GM12873 (cell line): ENCODE measurements at regions not wholly inside any gene's neighbourhood (a gene's known extent, or its start where the extent isn't known, plus 50 kb on each side); places are given as distances from the start of the nearest gene placed in this dataset.

Experiments
- TF ChIP-seq, protein P1 (sequence below): IDR thresholded peaks from 2 replicates; pipeline ENCODE4 v1.5.1; 2012; ENCODE audit warnings: low read depth, mild to moderate bottlenecking, moderate library complexity, low read length, control low read depth; ENCODE audit not compliant: insufficient read depth; ENCODE audit errors: missing control alignments

DNA sequence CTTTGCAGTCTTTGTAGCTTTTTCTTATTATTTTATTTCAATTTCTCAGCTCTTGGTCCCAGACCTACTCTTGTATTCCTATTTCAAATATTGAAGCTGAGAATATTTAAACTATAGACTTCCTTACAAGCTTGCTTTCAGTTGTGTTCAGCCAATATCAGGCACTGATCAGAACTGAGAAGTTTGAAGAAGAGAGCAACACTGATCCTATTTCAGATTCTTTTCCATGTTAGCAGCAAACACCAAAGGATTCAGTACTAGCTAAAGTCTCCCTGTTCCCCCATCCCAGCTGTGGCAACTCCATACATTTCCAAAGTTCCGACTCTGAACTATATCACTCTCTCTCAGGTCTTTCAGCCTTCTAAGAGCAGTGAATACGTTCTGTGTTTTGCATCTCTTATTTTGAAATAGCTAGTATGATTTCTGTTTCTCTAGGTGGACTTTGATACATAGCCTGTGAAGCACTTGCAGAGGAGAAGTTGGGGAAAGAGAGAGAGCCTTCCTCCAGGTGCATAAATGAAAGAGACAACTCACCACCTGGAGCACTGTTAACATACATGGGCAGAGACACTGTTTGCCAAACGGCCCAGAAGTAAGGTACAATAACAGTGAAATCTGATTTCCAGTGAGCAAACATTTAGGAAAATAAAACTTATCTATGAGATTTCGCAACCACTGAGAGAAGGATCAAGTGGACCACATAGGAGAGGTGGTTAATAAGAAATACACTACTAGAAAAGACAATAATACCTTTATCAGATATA is 135.0 kb upstream of the ZNF804A start:
- TF ChIP-seq, protein P1, sequence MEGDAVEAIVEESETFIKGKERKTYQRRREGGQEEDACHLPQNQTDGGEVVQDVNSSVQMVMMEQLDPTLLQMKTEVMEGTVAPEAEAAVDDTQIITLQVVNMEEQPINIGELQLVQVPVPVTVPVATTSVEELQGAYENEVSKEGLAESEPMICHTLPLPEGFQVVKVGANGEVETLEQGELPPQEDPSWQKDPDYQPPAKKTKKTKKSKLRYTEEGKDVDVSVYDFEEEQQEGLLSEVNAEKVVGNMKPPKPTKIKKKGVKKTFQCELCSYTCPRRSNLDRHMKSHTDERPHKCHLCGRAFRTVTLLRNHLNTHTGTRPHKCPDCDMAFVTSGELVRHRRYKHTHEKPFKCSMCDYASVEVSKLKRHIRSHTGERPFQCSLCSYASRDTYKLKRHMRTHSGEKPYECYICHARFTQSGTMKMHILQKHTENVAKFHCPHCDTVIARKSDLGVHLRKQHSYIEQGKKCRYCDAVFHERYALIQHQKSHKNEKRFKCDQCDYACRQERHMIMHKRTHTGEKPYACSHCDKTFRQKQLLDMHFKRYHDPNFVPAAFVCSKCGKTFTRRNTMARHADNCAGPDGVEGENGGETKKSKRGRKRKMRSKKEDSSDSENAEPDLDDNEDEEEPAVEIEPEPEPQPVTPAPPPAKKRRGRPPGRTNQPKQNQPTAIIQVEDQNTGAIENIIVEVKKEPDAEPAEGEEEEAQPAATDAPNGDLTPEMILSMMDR, result no peak

DNA sequence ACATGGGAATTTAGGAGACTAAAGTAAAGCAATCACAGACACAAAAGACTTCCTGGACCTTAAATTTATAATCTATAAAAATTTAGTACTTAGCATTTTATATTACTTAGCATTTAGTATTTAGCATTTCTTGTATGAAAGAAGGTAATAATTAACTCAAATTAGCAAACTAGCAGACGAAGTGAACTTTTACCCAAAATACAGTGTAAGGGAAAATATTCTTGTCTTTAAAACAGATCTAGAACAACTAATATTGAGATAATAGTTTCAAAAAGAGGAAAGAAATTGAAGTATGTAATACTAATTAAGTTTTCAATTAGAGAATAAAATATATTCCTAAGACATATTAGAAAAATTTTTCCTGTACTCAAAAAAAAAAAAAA is 134.5 kb upstream of the ZNF804A start:
- TF ChIP-seq, protein P1, result no peak

DNA sequence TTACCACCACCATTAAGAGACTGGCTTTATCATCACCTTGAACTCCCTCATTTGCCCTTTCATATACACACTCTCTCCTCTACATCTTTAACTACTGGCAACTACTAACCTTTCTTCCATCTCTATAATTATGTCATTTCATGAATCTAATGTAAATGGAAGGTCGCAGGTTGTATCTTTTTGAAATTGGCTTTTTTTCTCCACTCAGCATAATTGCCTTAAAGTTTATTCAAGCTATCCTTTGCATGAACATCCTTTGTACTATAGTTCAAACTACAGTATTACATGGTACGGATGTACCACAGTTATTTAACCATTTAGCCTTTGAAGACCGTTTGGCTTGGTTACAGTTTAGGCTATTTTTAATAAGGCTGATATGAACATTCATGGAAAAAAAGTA is 129.5 kb upstream of the ZNF804A start:
- TF ChIP-seq, protein P1, result no peak

GRCh38 chr2:184472481-184472880 is 125.8 kb upstream of the ZNF804A start:
- TF ChIP-seq, protein P1, result no peak

DNA sequence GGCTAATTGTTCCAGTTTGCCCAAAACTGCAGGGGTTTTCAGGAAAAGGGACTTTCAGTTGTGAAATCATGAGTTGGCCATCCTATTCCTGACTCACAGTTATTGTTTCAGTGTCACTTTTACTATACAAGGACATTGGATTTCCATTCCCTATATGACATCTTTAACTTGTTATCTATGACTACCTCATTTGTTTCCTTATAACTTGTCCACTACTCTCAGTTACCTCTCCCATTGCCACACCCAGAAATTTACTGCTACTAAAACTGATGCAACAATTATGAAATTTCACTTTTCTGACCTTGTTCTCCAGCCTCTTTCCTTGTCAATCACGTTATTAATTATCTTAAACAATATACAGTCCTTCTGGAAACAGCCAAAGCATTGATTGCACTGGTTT is 116.5 kb upstream of the ZNF804A start:
- TF ChIP-seq, protein P1, result no peak

DNA sequence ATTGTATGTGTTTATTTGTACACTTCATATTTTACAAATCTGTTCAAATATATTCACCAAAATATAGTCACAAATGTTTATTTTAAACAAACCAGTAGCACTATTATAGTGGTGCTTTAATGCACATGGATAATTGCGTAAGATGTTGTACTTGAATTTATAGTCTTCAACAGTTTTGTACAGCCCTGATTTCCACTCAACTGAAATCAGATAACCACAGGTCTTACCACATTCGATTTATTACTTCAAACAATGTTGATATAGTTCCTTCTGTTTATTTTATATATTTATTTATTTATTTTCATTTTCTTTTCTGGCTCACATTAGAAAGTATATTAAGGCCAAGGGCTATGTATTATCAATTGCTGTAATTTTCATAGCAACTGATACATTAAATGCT is 99.4 kb upstream of the ZNF804A start:
- TF ChIP-seq, protein P1, result no peak

- TF ChIP-seq, protein P1, result no peak
These were observed 94.1 kb upstream of the ZNF804A start for GRCh38 chr2:184504252-184504651.
